ENCODE measurements at regions not wholly inside any gene's neighbourhood (a gene's known extent, or its start where the extent isn't known, plus 50 kb on each side); places are given as distances from the start of the nearest gene placed in this dataset.

DNA sequence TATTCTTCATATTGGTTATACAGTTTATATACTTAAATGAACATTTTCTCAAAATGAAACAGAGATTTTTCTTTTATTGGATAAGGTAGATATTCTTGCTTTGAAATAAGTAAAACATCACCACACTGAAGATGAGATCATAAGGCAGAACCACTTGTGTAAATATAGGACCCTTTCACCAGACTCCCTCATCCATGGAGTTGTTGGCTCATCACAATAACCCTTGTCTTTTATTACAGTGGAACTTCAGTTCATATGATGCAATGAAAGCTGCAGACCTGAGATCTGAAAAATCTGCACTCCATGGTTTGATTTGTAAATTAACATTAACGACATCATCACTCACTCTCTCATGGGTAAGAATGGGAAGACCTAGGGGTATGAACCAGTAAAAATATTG lies 51.9 kb upstream of the DBX2 start:
- DNase-seq = no peak

DNA sequence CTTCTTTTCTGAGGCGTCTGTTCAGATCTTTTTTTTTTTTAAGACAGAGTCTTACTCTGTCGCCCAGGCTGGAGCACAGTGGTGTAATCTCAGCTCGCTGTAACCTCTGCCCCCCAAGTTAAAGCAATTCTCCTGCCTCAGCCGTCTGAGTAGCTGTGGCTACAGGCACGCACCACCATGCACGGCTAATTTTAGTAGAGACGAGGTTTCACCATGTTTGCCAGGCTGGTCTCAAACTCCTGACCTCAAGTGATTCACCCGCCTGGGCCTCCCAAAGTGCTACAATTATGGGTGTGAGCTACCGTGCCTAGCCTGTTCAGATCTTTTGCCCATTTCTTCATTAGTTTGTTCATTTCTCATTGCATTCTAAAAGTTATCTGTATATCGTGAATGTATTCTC lies 55.1 kb upstream of the DBX2 start:
- no peak for DNase-seq

DNA sequence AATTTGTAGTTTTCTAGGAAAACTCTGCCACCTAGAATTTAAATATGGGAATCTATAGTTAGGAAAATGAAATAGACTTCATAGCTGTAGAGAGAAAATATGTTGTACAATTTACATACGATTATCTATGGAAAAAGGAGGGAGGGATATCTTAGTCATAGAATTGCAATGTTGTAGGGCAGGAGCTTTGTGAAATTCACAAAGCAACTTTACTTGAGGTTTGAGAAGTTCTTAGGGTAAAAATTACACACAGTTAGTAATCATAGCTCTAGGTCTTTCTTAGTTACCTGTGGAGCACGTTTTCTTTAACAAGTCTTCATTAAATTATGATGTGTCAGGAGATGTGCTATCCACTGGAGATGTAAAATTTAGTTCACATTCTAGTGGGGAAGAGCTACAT lies 61.4 kb upstream of the DBX2 start:
- no peak for DNase-seq

DNA sequence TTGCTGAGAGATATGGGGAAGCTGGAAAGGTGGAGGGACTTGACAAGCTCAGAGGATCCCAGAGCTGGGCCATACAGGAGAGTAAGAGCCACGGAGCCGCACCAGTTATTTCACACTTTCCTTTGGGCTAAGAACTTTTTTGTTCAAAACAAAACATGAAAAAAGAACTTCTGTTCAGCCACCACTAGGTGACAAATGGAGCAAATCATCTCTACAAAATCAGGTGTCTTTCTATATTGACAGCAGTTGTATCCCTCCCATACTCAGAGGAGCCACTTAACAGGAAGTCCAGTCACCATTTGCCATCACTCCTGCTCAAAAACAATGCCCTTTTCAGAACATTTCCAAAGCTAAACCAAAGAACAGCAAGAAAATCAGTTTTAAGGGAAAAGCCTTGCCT lies 70.3 kb upstream of the DBX2 start:
- DNase-seq = no peak

DNA sequence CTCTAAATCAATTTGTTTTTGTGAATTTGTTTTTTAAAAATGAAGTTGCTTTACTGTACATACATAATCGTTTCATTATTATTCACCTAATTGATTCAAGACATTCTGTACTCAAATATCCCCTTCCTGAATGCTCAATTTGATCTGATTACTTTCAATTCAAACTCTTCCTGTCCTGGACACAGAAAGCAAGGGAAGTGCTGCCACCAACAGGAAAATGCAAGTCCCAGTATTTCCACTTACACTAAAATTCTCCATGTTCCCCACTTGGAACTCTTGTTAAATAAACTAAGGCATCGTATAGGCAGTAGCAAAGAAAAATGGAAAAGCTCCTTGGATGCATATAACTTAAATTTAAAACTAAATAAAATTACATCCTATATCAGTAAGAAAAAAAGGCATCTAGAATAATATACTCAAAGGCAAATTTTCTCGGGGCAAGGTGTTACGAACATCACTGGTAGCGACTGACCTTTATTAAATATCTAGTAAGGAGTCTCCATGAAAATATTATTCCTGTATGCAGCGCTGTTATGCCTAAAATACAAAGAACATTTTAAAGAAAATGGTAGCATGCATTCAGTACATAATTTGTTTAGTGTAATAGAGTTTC lies 72.0 kb upstream of the DBX2 start:
- no peak for DNase-seq

DNA sequence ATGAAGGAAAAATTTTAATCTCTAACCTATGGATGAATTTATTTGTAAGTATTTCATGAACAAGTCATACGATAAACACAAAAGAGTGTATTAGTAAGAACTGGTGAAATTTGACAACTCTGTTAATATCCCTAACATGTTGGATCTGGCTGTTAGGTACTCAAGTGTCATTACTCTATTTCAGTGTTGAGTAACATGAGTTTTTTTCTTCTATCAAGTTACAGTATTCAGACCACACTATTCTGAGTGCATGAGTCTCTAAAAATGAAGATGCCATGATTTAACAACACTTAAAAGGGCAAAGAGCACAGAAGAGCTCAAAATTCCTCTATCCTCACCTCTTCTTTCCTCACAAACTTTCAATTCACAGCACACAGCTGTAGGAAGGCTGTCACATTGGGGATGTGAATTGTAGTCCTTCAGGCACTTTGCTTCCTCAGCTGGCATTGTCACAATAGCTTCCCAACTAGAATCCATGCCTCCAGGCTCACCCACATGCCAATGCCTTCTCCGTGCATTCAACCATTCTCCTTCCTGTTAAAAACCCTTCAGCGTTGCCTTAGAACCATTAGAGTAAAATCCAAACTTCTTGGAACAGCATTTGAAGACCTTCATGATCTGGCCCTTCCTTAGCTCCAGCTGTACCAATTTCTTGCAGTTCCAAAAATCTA lies 73.7 kb upstream of the DBX2 start:
- DNase-seq = no peak

DNA sequence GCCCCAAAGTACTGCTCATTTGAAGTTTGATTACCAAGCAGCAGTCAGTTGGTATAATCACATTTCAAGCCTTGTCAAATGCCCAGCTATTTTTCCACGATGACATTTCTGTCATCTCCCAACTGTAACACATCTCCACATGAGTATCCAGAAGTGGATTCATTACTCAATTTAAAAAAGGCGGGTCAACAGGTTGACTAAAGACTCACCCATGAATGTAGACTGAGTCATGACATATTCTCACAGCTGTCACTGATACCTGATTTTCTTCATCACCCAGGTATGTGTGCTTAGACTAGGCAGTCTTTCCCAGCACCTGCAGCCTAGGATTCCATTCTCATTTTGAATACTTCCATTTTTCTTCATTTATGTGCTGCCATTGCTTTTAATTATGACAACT lies 75.1 kb upstream of the DBX2 start:
- no peak for DNase-seq

DNA sequence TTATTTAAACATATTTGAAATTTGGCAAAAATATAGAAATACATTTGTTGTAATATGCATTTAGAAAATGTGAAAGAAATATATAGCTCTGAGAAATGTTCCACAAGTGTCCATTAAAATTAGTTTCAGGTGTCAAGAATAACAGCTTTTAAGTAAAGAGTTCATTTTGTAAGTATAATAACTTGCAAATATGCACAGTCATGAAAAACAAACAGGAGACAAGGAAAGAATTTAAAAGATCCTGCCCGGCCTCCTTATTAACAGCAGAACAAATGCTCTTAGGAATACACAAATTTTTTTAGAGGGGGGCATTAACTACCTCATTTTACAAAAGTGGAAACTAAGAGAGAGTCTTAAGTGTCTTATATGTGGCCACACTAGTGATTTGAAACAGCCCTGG lies 77.7 kb upstream of the DBX2 start:
- DNase-seq = no peak

DNA sequence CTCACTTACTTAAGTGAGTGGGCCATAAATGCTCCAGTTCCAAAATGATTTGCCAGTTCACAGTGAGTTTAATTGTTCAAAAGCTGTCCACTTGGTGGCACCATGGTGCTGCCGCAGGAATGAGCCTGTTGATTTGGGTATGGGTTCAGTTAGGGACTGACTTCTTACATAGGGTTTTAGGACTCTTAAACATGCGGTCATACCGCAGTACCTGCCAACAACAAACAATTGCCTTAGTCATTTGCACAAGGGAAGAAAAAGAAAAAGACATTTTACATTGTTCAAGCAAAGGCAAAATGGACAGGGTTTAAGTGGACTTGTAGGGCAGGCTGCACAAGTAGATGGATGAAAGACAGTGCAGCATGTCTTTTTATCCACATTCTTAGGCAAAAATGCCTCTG lies 80.0 kb upstream of the DBX2 start:
- DNase-seq = peak; percentile 19

DNA sequence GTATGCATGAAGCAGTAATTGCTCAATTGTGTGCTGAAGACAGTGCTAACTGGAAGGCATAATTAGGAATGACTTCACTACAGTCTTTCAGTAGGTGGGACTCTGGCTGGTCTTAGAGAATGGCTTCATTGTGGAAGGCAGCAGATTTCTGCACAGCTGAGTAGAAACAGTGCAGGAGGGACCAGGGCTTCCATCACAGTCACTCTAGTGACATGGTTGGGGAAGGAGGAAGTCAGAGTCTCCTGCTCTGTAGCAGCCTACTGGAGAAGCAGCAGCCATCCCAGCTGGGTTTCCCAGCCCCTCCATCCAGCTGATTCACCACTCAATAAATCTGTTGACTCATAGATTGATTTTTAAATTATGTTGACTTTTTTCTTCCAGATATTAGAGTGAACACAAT lies 80.6 kb upstream of the DBX2 start:
- no peak for DNase-seq

DNA sequence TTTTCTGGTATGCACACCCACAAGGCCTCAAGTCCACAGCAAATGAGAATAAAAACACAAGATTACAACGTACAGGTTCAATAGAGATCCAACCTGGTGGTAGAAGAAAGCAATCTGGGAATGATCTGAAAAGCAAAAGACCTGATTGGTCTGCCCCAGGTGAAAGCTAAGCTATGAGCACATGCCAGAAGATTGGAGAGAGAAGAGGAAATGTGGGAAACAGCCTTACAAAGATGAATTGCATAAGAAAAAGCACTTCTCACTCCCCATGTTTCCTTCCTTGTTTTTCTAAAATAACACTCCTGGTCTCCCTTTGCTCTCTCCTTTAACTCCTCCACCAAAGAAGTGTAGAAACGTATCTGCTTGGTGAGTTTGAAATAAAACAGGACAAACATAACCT lies 77.3 kb upstream of the ANO6 start:
- DNase-seq = no peak

DNA sequence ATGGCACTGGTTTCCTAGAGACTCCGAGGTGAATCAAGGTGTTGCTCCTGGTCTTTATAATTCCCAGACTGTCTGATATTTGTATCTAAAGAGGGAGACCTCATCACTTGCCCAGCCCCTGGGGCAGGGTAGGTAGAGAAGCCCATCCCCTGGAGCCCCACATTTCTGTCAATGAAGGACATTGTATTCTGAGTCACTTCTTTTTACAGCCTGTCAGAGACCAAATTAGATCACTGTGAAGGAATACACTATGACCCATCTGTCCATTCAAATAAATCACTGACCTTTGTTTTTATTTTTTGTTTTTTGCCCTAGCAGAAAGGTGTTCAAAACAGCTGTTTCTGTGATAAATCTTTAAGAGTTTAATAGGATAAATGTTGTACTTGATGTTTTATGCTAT lies 67.9 kb upstream of the ANO6 start:
- DNase-seq = no peak

DNA sequence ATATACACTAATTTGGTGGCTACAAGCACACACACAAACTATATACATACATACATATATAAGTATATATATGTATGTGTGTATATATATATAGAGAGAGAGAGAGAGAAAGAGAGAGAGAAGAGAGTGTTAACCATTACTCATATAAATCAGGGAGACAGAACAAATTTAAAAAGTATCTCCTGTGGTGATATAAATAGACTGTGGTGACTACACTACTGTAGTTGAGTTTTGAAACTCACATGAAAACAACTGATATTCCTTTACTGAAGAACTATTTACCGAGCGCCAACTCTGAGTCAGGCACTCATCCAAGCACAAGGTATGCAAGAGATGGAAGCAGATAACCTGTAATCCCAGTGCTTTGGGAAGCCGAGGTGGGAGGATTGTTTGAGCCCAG lies 67.3 kb upstream of the ANO6 start:
- no peak for DNase-seq

DNA sequence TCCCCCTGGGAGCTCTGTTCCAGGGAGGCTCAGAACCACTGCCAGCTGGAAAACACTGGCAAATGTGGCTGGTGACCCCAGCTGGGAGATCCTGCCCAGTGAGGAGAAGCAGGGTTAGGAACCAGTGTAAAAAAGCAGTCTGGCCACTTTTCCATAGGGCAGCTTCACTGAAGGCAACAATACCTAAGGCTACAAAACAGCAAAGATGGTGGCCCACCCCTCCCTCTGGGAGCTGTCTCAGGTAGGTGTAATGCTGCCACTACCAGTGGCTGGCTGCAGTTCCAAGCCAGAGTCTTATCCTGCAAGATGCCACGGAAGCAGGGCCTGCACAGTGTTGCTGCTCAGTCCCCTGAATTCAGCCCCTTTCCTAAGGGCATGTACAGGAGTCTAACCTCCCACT lies 50.6 kb upstream of the ANO6 start:
- no peak for DNase-seq

DNA sequence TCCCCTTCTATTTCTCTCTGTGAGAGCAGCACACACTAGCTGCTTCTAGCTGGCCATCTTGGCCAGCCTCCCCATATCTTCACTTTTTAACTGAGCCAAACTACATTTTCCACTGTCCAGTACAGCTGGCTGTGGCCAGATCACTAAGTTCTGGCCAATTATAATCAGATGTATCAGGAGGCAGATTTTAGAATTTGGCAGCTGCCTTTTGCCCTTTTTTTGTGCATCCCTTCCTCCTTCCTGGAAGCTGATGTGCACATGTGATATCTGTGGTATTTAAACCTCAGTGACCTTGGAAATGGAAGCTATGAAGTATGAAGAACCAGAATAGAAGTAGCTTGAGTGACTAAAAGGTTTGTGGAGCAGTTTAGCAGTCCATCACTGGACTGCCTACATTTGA lies 49.8 kb upstream of the ANO6 start:
- DNase-seq = no peak
